EH (cell line): ENCODE measurements at regions not wholly inside any gene's neighbourhood (a gene's known extent, or its start where the extent isn't known, plus 50 kb on each side); places are given as distances from the start of the nearest gene placed in this dataset.
"Not testable (repeated sequence)": the region's sequence is repeated elsewhere in the genome, so short reads cannot be mapped to it uniquely, and the experiment has no call there.

Experiments used
- DNase-seq: peaks from one replicate; pipeline ENCODE4 v3.0.0-alpha.2; 2015; ENCODE audit warnings: low read depth

DNA sequence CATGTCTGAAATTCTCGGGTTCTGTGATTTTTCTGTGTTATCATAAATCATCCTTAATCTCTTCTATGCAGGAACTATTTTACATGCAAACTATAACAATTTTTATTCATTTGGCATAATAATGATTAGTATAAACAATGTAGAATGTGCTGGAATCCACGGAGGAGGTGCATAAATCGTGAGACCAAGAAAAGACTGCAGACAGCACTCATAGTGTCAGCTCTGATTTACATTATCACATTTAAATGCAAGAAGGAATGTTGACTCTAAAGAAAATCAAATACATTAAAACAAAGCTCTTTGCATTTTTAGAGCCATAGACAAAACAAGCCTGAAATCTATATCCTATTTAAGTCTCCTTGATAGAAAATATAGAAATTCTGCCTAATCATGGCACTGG is 501.7 kb upstream of the STXBP6 start:
- DNase-seq, result no peak

DNA sequence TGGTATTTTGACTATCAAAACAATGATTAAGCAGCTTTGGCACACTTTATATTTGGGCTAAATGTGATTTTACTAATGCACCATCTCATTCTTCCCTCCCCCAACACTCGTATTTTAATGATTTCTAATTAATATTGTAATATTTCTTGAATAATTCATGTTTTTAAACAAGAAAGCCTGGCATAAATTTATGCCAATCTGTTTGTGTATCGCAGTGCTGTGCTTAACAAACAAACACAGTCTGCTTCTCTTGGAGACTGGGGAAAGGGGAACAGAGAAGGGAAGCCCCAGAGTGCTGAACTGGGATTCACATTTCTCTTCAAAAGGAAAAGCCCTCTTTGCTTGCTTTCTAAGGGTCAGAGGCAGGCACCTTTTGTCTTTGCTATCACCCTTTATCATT is 496.9 kb upstream of the STXBP6 start:
- DNase-seq, result no peak

GRCh38 chr14:25537846-25538455 is 488.0 kb upstream of the STXBP6 start:
- DNase-seq, result no peak

DNA sequence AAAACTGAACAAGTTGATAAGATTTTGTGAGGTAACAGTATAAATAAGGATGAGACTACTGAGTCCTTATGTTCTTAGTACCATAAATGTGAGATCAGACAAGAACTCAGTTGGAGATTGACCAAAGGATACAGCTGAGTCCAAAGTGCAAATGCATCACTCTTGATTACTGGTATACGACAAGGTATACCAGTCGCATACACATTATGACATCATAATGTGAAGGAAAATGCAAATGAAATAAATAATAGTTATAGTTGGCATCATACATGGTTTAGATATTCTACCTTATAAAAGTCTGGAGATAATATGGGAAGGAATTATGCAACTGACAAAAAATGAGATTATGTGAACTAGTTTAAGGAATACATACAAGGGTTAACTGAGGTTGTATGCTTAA is 476.3 kb upstream of the STXBP6 start:
- DNase-seq, result no peak

DNA sequence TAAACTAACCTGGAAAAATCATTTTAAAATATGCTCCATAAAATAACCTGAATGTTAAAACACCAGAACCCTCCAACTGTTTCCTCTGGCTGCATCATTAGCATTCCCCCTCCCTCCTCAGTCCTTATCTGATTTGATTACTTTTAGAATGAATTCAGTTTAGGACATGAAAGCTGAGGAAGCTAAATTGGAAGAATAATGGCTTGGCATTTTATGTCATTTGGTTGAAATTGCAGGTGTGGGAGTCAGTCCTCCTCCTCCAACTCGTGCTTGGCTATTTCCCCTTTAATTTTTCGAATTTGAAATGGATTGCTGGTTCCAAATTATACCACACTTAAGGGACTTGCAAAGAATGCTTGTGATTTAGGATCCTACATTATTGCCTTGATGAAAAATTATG is 473.0 kb upstream of the STXBP6 start:
- no peak for DNase-seq

DNA sequence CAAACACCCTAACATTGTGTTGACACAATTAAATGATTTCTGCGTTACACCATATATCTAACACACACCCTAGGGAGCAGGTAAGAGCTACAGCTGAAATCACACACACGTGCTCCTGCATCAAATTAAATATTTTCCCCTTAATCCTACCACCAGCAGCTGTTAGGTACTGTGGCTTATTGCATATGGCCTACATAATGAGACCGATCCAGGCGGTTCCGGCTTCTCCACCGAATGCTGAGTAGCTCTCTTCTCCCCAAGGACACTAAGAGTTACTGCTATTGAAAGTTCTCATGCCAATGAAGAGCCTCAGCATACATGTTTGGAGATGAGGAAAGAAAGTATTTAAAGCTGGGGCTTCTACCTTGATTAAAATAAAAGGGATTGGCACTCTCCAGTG is 472.2 kb upstream of the STXBP6 start:
- DNase-seq, result no peak

GRCh38 chr14:25521616-25522015 is 471.7 kb upstream of the STXBP6 start:
- DNase-seq, result no peak

DNA sequence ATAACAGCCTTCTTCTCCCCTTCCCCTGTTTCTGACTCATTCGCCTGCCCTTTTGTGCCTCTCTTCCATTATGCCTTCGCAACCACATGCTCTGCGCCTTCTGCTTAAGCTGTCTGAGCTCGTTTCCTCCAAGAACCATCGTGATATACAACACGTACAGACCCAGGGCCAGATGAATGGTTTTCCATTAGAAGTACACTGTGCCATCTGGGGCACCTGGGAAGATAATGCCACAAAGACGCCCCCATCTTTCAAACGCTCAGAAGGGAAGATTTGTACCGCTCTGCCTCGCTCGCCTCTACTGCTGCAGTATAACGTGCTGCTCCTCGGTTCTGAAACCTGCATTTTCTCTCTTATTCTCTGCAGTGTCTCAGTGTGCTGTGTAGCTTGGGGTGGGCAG is 470.9 kb upstream of the STXBP6 start:
- DNase-seq, result no peak

DNA sequence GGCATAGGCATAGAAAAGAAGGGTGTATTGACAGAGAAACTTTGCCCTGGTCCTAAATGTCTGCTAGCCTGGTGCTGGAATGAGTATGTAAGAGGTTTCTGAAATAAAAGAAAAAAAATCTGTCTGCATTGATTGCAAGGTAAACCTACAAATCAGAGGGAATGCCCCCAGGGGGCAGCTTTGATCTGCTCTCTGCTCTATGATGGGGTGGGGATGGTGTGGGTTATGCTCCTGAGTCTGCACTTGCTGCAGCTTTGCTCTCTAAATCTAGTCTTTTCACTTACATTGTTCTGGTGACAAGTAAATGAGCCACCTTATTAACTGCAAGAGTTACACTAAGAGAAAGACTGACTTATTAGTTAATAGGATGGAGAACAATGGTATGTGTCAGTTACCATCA is 468.4 kb upstream of the STXBP6 start:
- DNase-seq, result no peak

- no peak for DNase-seq
These were observed 466.9 kb upstream of the STXBP6 start for GRCh38 chr14:25516838-25517237.

DNA sequence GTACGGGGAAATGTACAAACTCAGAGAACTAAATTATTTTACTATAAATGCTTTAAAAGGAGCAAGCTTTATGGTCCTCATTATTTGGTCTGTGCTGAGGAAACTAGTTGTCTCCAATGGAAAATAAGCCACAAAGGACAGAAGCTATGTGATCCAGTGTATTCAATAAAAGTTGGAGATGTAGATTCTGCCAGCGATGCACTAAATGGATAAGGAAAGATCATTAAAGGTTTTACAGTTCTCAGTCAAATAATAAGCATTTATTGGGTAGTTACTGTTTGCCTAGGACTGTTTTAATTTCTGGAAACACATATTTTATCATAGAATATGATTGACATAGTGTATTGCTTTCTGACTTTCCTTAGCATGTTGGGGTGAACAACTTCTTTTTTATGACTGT is 458.9 kb upstream of the STXBP6 start:
- DNase-seq, result no peak

GRCh38 chr14:25501749-25502148 is 451.8 kb upstream of the STXBP6 start:
- no peak for DNase-seq

DNA sequence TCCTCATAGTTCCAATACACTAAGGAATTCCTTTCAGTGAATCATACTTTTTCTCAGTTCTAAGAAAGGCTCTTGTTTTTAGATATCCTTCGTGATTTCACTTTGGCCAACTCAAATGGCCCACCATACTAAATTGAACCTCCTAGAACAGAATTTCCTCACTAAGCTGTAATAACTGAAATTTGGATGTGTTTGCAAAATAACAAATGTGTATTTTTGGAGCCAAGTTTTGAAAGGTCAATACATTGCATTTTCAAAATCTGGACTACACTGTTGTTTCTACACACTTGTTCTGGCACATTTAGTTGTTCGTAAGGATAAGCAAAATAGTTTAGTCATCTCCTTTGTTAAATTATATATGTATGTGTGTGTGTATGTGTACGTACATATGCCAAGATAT is 439.0 kb upstream of the STXBP6 start:
- DNase-seq, result no peak

DNA sequence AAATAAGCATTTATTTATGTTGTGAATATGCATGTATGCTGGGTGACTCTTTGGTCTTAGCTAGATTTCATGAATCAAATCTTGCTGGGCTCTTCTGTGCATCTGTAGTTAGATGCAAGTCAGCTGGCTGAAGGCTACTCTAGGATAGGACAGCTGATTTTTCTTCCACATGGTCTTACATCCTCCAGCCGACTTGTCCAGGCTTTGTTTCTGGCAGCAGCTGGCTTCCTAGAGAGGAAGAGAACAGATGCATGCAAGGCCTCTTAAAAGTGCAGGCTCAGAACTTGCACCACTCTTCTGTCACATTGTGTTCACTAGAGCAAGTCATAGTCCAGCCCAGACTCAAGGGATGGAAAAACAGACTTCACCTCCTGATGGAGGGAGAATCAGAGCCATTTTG is 435.4 kb upstream of the STXBP6 start:
- no peak for DNase-seq

GRCh38 chr14:25484906-25485305 is 435.0 kb upstream of the STXBP6 start:
- no peak for DNase-seq

DNA sequence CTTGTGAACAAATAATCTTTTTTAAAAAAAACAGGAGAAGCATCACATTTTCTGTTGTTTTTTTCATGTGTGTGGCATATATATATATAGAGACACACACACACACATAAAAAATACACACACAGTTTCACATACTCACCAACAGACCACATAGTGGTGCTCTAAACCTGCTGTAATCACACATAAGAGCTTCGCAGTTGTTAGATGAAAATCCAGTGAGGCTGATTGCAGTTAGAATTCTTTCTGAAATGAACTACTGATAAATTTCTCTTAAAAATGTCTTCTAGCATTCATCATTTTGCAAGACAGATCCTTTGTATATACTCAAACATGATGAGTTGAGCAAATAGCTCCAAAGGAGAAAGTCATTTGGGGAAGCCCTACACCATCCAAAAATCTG is 434.3 kb upstream of the STXBP6 start:
- DNase-seq, result no peak

- DNase-seq, result no peak
These were observed 427.6 kb upstream of the STXBP6 start for GRCh38 chr14:25477316-25478098.

DNA sequence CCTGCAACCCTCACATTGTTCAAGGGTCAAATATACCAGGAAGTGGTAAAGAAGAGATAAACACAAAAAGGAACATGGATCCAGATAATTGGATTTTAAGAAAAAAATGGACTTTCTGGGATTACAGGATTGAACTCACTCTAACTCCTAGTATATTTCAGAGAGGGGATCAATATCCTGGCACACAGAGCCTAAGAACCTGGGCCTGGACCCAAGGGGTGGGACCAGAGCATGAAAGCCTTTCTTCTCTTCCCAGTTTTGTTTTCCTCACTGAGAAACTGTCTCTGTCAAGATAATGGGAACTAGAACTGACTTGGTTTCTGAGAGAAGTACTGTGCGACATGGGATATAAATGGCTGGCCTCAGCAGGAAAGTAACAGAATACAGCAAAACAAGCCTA is 422.8 kb upstream of the STXBP6 start:
- DNase-seq, result no peak

DNA sequence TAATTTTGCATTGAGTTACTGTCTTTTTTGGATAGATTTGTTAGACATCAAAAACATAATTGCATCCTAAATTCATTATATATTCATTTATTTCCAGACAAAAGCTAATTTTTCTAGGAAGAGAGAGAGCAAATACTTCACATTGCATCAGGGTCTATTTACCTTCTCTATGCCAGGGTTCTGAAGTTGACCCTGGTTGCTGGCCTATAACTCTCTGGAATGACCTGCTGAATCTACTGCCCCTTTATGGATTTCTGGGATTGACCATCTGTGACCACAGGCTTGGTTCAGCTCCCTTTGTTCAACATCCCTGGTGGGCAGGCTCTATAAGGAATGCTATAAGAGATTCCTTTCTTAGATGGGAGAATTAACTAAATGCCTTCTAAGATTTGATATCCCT is 414.8 kb upstream of the STXBP6 start:
- no peak for DNase-seq

GRCh38 chr14:25464078-25464477 is 414.1 kb upstream of the STXBP6 start:
- DNase-seq, result no peak

DNA sequence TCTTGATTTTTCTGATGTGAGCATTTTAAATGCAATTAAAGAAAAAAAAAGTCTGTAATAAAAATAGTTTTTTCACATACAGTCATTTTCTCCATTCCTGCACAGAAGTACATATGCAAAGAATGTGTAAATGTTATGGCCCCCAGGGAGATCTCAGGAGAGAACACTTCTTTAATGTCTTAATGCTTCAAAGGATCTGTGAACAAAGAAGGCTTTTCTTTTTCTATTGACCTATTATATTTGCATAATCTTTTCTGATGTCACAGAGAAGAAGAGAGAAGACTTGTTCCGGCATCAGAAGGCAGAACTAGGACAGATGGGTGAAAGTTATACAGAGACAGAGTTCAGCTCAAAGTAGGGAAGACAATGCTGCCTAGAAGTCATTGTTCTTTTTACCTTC is 413.5 kb upstream of the STXBP6 start:
- no peak for DNase-seq

DNA sequence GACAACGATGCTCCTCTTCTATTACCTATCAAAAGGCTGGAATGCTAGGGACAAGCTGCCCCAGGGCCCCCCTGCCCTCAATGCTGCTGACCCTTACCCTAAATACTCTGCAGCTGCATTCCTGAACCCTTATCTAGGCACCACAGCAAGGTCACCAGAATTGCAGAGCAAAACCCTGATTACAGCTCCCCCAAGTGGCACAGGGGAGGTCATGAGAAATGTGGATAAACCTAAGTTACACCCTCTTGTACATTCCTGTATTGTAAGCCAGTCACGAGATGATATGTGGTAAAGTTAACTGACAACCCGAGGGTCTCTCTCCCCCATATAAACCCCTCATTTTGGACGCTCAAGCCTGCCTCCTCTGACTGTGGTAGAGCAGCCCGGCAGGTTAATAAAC is 411.8 kb upstream of the STXBP6 start:
- no peak for DNase-seq

- DNase-seq, result no peak
These were observed 394.4 kb upstream of the STXBP6 start for GRCh38 chr14:25444381-25444780.

DNA sequence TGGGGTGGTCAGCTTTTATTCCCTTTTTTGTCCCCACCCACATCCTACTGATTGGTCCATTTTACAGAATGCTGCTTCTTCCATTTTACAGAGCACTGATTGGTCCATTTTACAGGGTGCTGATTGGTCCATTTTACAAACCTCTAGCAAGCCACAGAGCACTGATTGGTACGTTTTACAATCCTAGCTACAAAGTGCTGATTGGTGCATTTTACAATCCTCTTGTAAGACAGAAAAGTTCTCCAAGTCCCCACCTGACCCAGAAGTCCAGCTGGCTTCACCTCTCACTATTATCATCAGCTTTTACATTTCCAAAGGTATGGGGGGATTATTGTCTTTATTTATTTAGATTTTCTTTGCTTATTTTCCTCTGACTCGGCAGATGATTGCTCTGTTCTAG is 390.4 kb upstream of the STXBP6 start:
- DNase-seq, result not testable (repeated sequence)
